ENCODE measurements at regions not wholly inside any gene's neighbourhood (a gene's known extent, or its start where the extent isn't known, plus 50 kb on each side); places are given as distances from the start of the nearest gene placed in this dataset.

DNA sequence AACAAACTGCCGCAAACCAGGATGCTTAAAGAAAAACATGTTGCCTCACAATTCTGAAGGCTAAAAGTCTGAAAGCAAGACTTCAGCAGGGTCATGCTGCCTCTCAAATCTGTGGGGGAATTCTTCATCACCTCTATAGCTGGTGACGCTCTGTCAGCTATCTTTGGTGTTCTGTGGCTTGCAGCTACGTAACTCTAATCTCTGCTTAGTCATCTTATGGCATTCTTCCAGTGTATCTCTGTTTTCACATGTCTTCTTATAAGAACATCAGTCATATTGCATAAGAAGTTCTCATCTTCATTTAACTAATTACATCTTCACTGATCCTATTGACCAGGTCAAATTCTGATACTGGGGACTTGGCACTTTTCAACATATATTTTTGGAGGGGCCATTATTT lies 243.0 kb downstream of the CDH10 start:
- Histone ChIP-seq H3K79me2 (ENCODE audit: control insufficient read depth, low read length) (no peaks in the 10 kb centered on the region), H3K27me3 (ENCODE audit: control insufficient read depth, low read length) (no peaks in the 10 kb centered on the region), H4K20me1 (ENCODE audit: control insufficient read depth, insufficient read depth, low read depth, low read length) (no peaks in the 10 kb centered on the region), H3K4me1 (ENCODE audit: control insufficient read depth, low read length) (no peaks in the 10 kb centered on the region), H3K9me3 (ENCODE audit: control insufficient read depth, insufficient read depth, low read length) (no peaks in the 10 kb centered on the region; the same call in 1 of the 2 replicates), H3K27ac (ENCODE audit: low read depth, low read length) (no peak overlapping the region), H3F3A (ENCODE audit: control insufficient read depth, insufficient read depth) (no peaks in the 10 kb centered on the region), H3K36me3 (ENCODE audit: control insufficient read depth, low read length) (no peaks in the 10 kb centered on the region), H3K4me3 (ENCODE audit: low read length) (no peak overlapping the region), H3K4me2 (ENCODE audit: low read length) (no peak overlapping the region), H3K9me2 (replicated peaks; ENCODE audit: control insufficient read depth, low read length) (no peaks in the 10 kb centered on the region)
- TF ChIP-seq, protein P1, sequence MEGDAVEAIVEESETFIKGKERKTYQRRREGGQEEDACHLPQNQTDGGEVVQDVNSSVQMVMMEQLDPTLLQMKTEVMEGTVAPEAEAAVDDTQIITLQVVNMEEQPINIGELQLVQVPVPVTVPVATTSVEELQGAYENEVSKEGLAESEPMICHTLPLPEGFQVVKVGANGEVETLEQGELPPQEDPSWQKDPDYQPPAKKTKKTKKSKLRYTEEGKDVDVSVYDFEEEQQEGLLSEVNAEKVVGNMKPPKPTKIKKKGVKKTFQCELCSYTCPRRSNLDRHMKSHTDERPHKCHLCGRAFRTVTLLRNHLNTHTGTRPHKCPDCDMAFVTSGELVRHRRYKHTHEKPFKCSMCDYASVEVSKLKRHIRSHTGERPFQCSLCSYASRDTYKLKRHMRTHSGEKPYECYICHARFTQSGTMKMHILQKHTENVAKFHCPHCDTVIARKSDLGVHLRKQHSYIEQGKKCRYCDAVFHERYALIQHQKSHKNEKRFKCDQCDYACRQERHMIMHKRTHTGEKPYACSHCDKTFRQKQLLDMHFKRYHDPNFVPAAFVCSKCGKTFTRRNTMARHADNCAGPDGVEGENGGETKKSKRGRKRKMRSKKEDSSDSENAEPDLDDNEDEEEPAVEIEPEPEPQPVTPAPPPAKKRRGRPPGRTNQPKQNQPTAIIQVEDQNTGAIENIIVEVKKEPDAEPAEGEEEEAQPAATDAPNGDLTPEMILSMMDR (IDR thresholded peaks at IDR 0.05; ENCODE audit: low read depth, low read length, poor library complexity, severe bottlenecking) = no peak

DNA sequence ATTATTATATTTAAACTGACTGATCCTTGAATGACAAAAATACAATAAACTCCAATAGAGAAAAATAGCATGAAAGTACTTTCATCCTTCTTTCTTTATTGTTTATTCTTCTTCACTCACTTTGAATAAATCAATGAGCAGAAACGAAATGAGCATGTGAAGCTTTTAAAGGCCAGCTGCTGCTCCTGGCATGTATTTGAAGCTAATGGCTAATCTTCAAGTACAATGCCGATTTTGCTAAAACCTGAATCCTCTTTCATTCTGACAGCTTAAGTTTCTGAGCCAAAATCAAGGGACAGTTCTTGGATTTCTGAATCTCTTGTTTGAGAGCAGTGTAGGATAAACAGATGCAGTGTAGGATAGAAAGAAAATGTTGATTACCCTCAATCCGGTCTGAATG lies 237.3 kb downstream of the CDH10 start:
- Histone ChIP-seq H4K20me1 (ENCODE audit: control insufficient read depth, insufficient read depth, low read depth, low read length) (no peaks in the 10 kb centered on the region), H3K27ac (ENCODE audit: low read depth, low read length) (no peak overlapping the region), H3K27me3 (ENCODE audit: control insufficient read depth, low read length) (no peaks in the 10 kb centered on the region), H3K36me3 (ENCODE audit: control insufficient read depth, low read length) (no peaks in the 10 kb centered on the region), H3K4me2 (ENCODE audit: low read length) (no peak overlapping the region), H3K79me2 (ENCODE audit: control insufficient read depth, low read length) (no peaks in the 10 kb centered on the region), H3K4me3 (ENCODE audit: low read length) (no peak overlapping the region), H3K9me3 (ENCODE audit: control insufficient read depth, insufficient read depth, low read length) (no peaks in the 10 kb centered on the region), H3F3A (ENCODE audit: control insufficient read depth, insufficient read depth) (no peaks in the 10 kb centered on the region), H3K4me1 (ENCODE audit: control insufficient read depth, low read length) (no peaks in the 10 kb centered on the region), H3K9me2 (replicated peaks; ENCODE audit: control insufficient read depth, low read length) (no peaks in the 10 kb centered on the region)
- TF ChIP-seq, protein P1 (IDR thresholded peaks at IDR 0.05; ENCODE audit: low read depth, low read length, poor library complexity, severe bottlenecking) = no peak
- TF ChIP-seq EZH2phosphoT487 (IDR thresholded peaks at IDR 0.05; ENCODE audit: borderline replicate concordance, low read length) = no peak

DNA sequence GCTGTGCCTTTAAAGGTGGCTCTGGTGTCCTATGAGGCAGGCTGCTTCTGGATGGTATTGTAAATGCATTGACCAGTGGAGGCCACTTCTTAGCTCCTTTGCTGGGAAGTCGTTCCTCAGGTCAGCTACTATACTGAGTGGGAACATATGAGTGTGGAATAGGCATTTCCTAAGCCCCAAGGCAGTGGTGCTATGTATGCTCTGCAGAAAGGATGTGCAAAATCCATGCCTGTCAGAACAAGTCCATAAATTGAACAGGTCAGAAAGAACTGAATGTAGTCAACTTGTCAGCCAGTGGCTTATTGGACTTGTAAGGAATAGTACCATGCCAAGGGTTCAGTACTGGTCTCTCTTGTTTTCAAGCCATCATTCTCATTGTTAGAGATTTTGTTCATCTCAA lies 216.4 kb downstream of the CDH10 start:
- H3F3A ChIP-seq (ENCODE audit: control insufficient read depth, insufficient read depth) = no peaks in the 10 kb centered on the region
- no peak for TF ChIP-seq EZH2phosphoT487 (IDR thresholded peaks at IDR 0.05; ENCODE audit: borderline replicate concordance, low read length)
- TF ChIP-seq, protein P1 (IDR thresholded peaks at IDR 0.05; ENCODE audit: low read depth, low read length, poor library complexity, severe bottlenecking) = no peak
- no peaks in the 10 kb centered on the region for H4K20me1 ChIP-seq (ENCODE audit: control insufficient read depth, insufficient read depth, low read depth, low read length)
- H3K4me3 ChIP-seq (ENCODE audit: low read length) = no peak overlapping the region
- H3K4me1 ChIP-seq (ENCODE audit: control insufficient read depth, low read length) = no peaks in the 10 kb centered on the region
- no peaks in the 10 kb centered on the region for H3K36me3 ChIP-seq (ENCODE audit: control insufficient read depth, low read length)
- H3K27ac ChIP-seq (ENCODE audit: low read depth, low read length) = no peak overlapping the region
- H3K27me3 ChIP-seq (ENCODE audit: control insufficient read depth, low read length) = no peaks in the 10 kb centered on the region
- no peak overlapping the region for H3K4me2 ChIP-seq (ENCODE audit: low read length)
- H3K9me3 ChIP-seq (ENCODE audit: control insufficient read depth, insufficient read depth, low read length) = no peaks in the 10 kb centered on the region; the same call in 1 of the 2 replicates
- H3K9me2 ChIP-seq (replicated peaks; ENCODE audit: control insufficient read depth, low read length) = no peaks in the 10 kb centered on the region
- no peaks in the 10 kb centered on the region for H3K79me2 ChIP-seq (ENCODE audit: control insufficient read depth, low read length)

DNA sequence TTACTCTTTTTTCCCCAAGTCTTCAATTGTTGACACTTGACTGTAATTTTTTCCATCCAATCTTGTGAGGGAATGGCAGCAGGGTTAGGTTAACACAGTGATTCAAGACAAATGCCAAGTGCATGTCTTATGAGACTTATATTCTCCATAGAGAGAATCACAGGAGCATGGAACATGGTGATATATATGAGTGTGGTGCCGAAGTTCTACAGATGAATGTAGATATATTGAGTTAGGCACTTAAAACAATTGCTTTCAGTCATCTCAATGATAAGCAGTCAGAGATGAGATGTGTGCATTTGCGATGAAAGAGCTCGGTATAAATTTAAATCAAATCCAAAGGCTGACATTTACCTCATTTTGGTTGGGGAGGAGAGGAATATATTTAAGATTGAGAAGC lies 211.2 kb downstream of the CDH10 start:
- H4K20me1 ChIP-seq (ENCODE audit: control insufficient read depth, insufficient read depth, low read depth, low read length) = no peaks in the 10 kb centered on the region

More for the DNA sequence above, 211.2 kb downstream of the CDH10 start:
- Histone ChIP-seq H3K27ac (ENCODE audit: low read depth, low read length) (no peak overlapping the region), H3K4me1 (ENCODE audit: control insufficient read depth, low read length) (no peaks in the 10 kb centered on the region), H3K4me2 (ENCODE audit: low read length) (no peak overlapping the region), H3K9me3 (ENCODE audit: control insufficient read depth, insufficient read depth, low read length) (no peaks in the 10 kb centered on the region; the same call in 1 of the 2 replicates), H3K4me3 (ENCODE audit: low read length) (no peak overlapping the region), H3K36me3 (ENCODE audit: control insufficient read depth, low read length) (no peaks in the 10 kb centered on the region), H3K79me2 (ENCODE audit: control insufficient read depth, low read length) (no peaks in the 10 kb centered on the region), H3K9me2 (replicated peaks; ENCODE audit: control insufficient read depth, low read length) (no peaks in the 10 kb centered on the region), H3F3A (ENCODE audit: control insufficient read depth, insufficient read depth) (no peaks in the 10 kb centered on the region), H3K27me3 (ENCODE audit: control insufficient read depth, low read length) (no peaks in the 10 kb centered on the region)
- no peak for TF ChIP-seq EZH2phosphoT487 (IDR thresholded peaks at IDR 0.05; ENCODE audit: borderline replicate concordance, low read length)
- TF ChIP-seq, protein P1 (IDR thresholded peaks at IDR 0.05; ENCODE audit: low read depth, low read length, poor library complexity, severe bottlenecking) = no peak
